ENCODE measurements at regions not wholly inside any gene's neighbourhood (a gene's known extent, or its start where the extent isn't known, plus 50 kb on each side); places are given as distances from the start of the nearest gene placed in this dataset.

- TF ChIP-seq CTCF (IDR thresholded peaks at IDR 0.05 in 8 of 11, conservative IDR thresholded peaks at IDR 0.05 in 3 of 11) = no peak
- no peak for TF ChIP-seq POLR2AphosphoS5 (IDR thresholded peaks at IDR 0.05)
- no peak for TF ChIP-seq POLR2A (IDR thresholded peaks at IDR 0.05)
Observed at GRCh38 chr17:34504814-34505484, 74.4 kb upstream of the TMEM132E start.
